ENCODE measurements at regions not wholly inside any gene's neighbourhood (a gene's known extent, or its start where the extent isn't known, plus 50 kb on each side); places are given as distances from the start of the nearest gene placed in this dataset.

DNA sequence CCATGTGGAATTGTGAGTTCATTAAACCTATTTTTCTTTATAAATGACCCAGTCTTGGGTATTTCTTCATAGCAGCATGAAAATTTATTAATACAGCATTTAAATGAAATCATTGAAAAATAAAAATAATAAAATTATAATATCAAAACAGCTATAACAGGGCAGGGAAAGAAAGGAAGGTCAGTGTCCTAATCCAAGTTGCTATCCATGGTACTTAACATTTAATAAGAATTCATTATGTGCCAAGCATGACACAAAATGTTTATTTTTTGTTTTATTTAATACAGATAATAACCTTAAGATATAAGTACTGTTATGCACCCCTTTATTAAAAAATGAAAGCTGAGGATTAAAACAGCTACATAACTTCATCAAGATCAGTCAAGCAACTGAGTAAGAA is 838.4 kb downstream of the RAB28 start:
- TF ChIP-seq CTCF (IDR thresholded peaks at IDR 0.05) (no peak), ZFX (IDR thresholded peaks at IDR 0.05; ENCODE audit: borderline replicate concordance) (no peak)
